ENCODE measurements at regions not wholly inside any gene's neighbourhood (a gene's known extent, or its start where the extent isn't known, plus 50 kb on each side); places are given as distances from the start of the nearest gene placed in this dataset.
"Not testable (repeated sequence)": the region's sequence is repeated elsewhere in the genome, so short reads cannot be mapped to it uniquely, and the experiment has no call there.

DNA sequence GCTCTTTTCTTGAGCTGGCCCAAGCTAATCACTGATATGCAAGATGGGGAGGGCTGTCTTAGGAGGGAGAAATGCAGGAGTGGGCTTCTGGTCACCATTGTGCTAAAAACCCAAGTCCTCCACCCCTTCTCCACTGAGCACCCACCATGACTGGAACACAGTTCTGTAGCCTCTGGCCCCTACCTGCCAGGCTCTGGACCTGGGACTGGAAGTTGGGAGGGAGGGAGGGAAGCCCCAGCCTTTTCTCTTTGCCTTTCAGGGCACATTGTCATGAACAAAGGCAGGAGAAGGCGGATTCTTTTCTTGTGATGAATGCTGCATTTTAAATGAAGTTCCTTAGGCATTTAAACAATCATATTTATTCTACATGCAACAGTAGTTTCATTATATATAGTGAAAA is 559.1 kb upstream of the TRPC7 start:
- no peak for DNase-seq (ENCODE audit: low read depth)

DNA sequence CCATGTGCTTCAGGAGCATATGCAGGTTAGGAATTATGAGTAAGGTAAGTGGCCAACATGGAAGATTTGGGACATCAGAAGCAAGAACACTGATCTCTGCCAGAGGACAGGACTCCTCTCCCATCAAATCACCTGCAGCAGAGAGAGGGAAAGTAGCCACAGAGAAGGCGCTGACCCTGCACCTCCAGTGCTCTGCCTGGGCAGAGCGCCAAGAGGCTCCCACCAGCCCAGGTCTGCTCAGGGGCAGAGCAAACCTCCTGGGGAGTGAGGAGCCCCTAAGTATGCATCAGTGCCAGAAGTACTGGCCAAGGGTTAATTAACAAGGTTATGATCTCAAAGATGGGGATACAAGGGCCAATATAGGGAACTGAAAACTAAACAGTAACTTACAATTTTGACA is 545.3 kb upstream of the TRPC7 start:
- no peak for DNase-seq (ENCODE audit: low read depth)

- DNase-seq (ENCODE audit: low read depth) = no peak
Observed at GRCh38 chr5:136909906-136910305, 544.6 kb upstream of the TRPC7 start.

- no peak for DNase-seq (ENCODE audit: low read depth)
Observed at GRCh38 chr5:136907371-136907770, 542.0 kb upstream of the TRPC7 start.

DNA sequence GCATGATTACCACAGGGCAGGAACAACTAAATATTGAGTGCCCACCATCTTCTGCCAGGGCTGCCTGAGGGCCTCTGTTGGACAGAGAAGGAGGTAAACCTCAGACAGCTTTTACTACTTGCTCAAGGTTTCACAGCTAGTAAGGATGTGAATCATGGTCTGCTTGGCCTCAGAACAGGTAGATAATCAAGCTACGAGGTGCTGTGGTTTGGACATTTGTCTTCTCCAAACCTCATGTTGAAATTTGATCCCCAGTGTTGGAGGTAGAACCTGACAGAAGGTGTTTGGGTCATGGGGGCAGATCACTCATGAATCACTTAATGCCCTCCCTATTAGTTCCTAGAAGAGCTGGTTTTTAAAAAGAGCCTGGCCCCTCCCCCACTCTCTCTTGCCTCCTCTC is 541.2 kb upstream of the TRPC7 start:
- no peak for DNase-seq (ENCODE audit: low read depth)

DNA sequence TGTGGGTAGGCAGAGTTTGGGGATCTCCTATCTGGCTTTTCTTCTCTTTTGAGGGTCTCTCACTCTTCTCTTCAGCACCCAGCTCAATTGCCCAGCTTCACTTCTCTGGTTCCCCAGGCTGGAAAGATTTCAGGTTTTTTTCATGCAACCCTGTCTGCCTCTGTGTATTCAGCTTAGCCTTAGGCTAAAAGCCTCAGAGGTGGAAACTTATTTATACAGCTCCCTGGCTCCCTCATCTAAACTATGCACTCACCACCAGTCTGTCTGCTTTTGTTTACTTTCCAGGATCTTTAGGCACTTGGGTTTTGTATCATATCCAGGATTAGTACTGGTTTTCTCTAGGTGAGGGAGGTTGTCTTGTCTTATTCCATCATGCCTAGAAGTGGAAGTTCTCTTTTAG is 540.2 kb upstream of the TRPC7 start:
- DNase-seq (ENCODE audit: low read depth) = no peak

DNA sequence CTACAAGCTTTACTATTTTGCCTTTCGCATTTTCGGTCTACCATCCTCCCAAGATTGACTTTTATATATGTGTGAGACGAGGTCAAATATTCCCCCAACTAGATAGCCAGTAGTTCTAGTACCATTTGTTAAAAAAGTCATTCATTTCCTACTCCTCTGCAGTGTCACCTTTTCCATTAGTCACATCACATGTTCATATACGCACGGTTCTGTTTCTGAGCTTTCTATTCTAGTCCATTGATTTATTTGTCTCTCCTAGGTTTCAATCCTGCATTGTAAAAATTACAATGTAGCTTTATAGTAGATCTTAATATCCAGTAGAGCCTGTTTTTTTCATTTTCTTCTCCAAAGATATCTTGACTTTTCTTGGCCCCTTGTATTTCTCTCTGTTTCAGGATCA is 528.7 kb upstream of the TRPC7 start:
- no peak for DNase-seq (ENCODE audit: low read depth)

GRCh38 chr5:136892000-136892399 is 526.7 kb upstream of the TRPC7 start:
- DNase-seq (ENCODE audit: low read depth) = no peak

DNA sequence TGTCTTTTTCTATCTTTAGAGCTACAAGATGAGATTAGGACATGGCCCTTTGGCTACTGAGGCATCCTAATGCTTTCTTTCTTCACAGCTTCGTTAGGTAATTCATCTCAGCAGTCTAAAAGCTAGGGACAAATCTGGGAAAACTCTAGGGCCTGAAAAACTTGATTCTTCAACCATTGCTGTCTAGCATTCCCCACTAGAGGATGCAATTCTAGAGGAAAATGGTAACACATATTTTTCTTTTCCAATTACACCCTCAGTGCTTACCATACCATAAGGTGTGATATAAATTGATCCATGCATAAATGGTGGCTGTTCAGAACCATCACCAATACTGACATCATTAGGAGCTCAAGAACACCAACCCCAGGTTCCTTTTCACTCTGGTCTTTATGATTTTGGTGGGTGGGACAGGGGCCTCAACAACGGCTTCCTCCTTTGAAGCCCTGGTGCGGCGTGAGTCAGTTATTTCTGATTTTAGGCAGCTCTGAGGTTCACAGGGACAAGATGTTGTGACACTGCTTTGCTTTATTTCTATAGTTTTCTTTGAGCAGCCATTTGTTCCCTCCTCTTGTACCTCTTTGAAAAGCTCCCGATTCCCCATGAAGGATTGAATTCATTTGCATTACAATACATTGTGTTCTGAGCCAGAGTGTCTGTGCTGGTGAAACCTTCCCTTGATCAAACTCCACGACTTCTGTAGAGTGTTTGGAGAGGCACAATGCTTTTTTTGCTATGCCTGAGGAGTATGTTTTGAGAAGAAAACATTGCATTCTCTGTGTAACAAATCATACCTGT is 526.0 kb upstream of the TRPC7 start:
- DNase-seq (ENCODE audit: low read depth) = no peak

GRCh38 chr5:136890431-136891148 is 525.2 kb upstream of the TRPC7 start:
- no peak for DNase-seq (ENCODE audit: low read depth)

- DNase-seq (ENCODE audit: low read depth) = no peak
Observed at GRCh38 chr5:136886608-136887007, 521.3 kb upstream of the TRPC7 start.

GRCh38 chr5:136864960-136865359 is 499.6 kb upstream of the TRPC7 start:
- no peak for DNase-seq (ENCODE audit: low read depth)

GRCh38 chr5:136856648-136857047 is 491.3 kb upstream of the TRPC7 start:
- no peak for DNase-seq (ENCODE audit: low read depth)

DNA sequence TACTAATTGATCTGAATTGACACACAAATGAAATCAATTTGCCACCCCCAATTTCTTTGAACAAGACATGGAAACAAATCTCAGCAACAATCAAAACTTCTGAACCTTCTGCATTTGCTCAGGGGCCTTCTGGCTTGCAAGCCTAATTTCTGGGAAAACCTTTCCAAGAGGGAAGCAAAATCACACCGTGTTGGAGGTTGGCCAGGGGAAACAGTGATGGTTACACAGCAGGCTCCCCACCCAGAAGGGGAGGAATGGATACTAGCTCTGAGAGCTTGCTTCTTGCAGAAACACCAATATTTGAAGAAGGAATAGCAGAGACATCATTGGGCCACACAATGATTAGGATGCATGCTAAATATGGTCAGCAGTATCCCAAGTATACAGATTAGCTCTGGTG is 488.6 kb upstream of the TRPC7 start:
- peak; percentile 20 for DNase-seq (ENCODE audit: low read depth)

GRCh38 chr5:136840601-136841000 is 475.3 kb upstream of the TRPC7 start:
- no peak for DNase-seq (ENCODE audit: low read depth)

DNA sequence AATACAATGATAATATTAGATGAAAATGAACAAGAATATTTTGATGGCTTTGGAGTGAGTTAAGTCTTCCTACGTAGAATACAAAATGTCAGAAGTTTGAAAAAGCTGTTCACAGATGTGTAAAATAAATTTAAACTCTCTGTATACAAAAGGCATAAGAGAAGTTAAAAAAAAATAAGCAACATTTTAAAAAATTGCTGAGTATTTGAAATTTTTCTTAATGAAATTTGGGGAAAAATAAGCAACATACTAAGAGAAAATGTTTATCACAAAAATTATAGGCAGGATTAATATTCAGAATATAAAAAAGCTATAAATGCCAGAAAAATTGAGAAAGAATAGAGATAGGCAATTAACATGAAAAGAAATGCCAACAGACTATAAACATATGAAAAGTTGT is 470.7 kb upstream of the TRPC7 start:
- DNase-seq (ENCODE audit: low read depth) = no peak

- no peak for DNase-seq (ENCODE audit: low read depth)
Observed at GRCh38 chr5:136820848-136821247, 455.5 kb upstream of the TRPC7 start.

DNA sequence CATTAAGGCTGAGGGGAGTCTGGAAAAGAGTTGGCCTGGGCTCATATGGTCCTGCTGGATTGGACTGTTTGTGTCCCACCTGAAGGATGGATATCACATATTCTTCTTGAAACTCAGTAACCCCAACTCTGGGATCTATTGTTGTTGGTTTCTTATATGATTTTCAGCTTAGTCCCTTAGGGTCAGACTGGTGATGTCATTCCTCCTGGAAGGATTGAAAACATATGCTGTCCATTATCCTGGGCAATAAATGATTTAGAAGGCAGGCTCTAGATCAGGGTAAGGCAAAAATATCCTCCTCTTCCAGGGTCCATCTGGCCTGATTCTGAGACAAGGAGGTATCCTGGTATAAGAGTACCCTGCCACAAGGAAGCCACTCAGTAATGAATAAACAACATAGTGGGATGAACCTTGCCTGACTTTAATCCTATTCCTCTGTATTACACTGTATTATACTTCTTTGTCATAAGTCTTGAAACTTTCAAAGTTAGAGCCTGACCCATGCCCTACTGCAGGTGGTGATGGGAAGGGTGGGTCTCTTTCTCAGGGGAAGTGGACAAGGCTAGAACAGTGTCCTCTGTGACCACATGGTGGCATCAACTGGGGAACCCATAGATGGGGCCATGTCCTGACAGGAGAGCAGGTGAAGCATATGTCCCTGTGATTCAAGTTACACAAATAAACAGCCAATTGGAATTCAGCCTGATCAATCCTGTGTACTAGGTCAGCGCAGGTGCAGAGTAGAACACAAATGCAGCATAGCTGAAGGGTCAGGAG is 454.4 kb upstream of the TRPC7 start:
- DNase-seq (ENCODE audit: low read depth) = no peak

GRCh38 chr5:136816327-136816726 is 451.0 kb upstream of the TRPC7 start:
- DNase-seq (ENCODE audit: low read depth) = no peak

- DNase-seq (ENCODE audit: low read depth) = peak; percentile 69
Observed at GRCh38 chr5:136814619-136815378, 449.5 kb upstream of the TRPC7 start.

DNA sequence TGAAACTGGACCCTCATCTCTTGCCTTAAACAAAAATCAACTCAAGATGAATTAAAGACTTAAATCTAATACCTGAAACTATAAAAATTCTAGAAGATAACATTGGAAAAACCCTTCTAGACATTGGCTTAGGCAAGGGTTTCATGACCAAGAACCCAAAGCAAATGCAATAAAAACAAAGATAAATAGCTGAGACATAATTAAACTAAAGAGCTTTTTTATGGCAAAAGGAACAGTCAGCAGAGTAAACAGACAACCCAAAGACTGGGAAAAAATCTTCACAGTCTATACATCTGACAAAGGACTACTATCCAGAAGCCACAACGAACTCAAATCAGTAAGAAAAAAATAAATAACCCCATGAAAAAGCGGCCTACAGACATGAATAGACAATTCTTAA is 446.9 kb upstream of the TRPC7 start:
- DNase-seq (ENCODE audit: low read depth) = not testable (repeated sequence)

GRCh38 chr5:136811551-136811950 is 446.2 kb upstream of the TRPC7 start:
- no peak for DNase-seq (ENCODE audit: low read depth)
